Gastrocnemius medialis (tissue), 4 donors: ENCODE measurements at regions not wholly inside any gene's neighbourhood (a gene's known extent, or its start where the extent isn't known, plus 50 kb on each side); places are given as distances from the start of the nearest gene placed in this dataset.

Source experiments
- ATAC-seq, 2 donors: fragments of 150-250 bp; one replicate each; pipeline ENCODE4 v1.9.1; 2016
- DNase-seq, 2 donors: peaks; one replicate each; pipeline ENCODE4 v3.0.0-alpha.2; 2019
- H3K27ac ChIP-seq, 4 donors: fragments of 200-600 bp; sonication (generic); 1 replicate in 1 of 4; 2 replicates in 3 of 4; pipeline ENCODE4 v1.5.1; 2016 to 2018; ENCODE audit warnings: mild to moderate bottlenecking in 2 of 4, moderate library complexity in 1 of 4
- H3K27me3 ChIP-seq, 3 donors: fragments of 200-600 bp; sonication (generic) in 2 of 3; 1 replicate in 1 of 3; 2 replicates in 2 of 3; pipeline versions ENCODE4 v1.5.1 to v1.6.0; 2016 to 2019; ENCODE audit warnings: mild to moderate bottlenecking in 1 of 3, moderate library complexity in 1 of 3
- H3K36me3 ChIP-seq, 2 donors: fragments of 200-600 bp; sonication (generic) in 1 of 2; one replicate each; pipeline ENCODE4 v1.5.1; 2017 to 2018
- H3K4me1 ChIP-seq, 2 donors: fragments of 200-600 bp; sonication (generic) in 1 of 2; one replicate each; pipeline ENCODE4 v1.5.1; 2016 to 2017; ENCODE audit warnings: mild to moderate bottlenecking in 2 of 2
- H3K4me3 ChIP-seq, 4 donors: fragments of 200-600 bp; sonication (generic) in 3 of 4; 1 replicate in 1 of 4; 2 replicates in 3 of 4; pipeline ENCODE4 v1.5.1; 2016 to 2019; ENCODE audit warnings: mild to moderate bottlenecking in 2 of 4
- H3K9me3 ChIP-seq, 3 donors: fragments of 200-600 bp; sonication (generic) in 2 of 3; 1 replicate in 1 of 3; 2 replicates in 2 of 3; pipeline ENCODE4 v1.5.1; 2016 to 2019
- CTCF ChIP-seq, 5 experiments: fragments of 450-650 bp in 3 of 5; fragments of 200-600 bp in 2 of 5; sonication (generic) in 2 of 5; IDR thresholded peaks in 4 of 5; conservative IDR thresholded peaks in 1 of 5; 1 replicate in 4 of 5; 2 replicates in 1 of 5; pipeline ENCODE4 v1.5.1; 2016 to 2019; ENCODE audit warnings: antibody characterized with exemption in 5 of 5, mild to moderate bottlenecking in 3 of 5, moderate library complexity in 3 of 5
- POLR2A ChIP-seq, 2 donors: fragments of 450-650 bp; IDR thresholded peaks; one replicate each; pipeline ENCODE4 v1.6.1; 2017; ENCODE audit warnings: antibody characterized with exemption in 2 of 2, mild to moderate bottlenecking in 2 of 2, moderate library complexity in 2 of 2
- in situ Hi-C, 4 donors: fragments of 200-750 bp; cut with MboI; loops; one replicate each; pipeline versions ENCODE4 v1.15.0 to v1.8.0; 2017; ENCODE audit warnings: low sequenced_read_pairs in 4 of 4
- intact Hi-C: fragments of 100-400 bp; cut with DNase I; formaldehyde crosslinking; loops from one replicate; pipeline ENCODE4 v1.15.1; 2023; ENCODE audit warnings: low total_unique reads

GRCh38 chr10:8731121-8732095 is 676.9 kb downstream of the GATA3 start:
- TF ChIP-seq POLR2A (IDR thresholded peaks at IDR 0.05) (no peak), CTCF (IDR thresholded peaks at IDR 0.05 in 4 of 5, conservative IDR thresholded peaks at IDR 0.05 in 1 of 5) (no peak)
- intact Hi-C loops, result no loop called here
- in situ Hi-C loops, result no loop called here

GRCh38 chr10:8738987-8739386 is 684.5 kb downstream of the GATA3 start:
- in situ Hi-C loops, result no loop called here
- H3K36me3 ChIP-seq, result no peaks in the 10 kb centered on the region

More at GRCh38 chr10:8731121-8732095, 676.9 kb downstream of the GATA3 start:
- no peaks in the 10 kb centered on the region for H3K9me3 ChIP-seq
- H3K4me1 ChIP-seq, result no peaks in the 10 kb centered on the region
- no peaks in the 10 kb centered on the region for H3K36me3 ChIP-seq
- H3K4me3 ChIP-seq, result no peak overlapping the region
- H3K27me3 ChIP-seq, result no peaks in the 10 kb centered on the region
- ATAC-seq (no peak), DNase-seq (no peak)
- no peak overlapping the region for H3K27ac ChIP-seq

GRCh38 chr10:8752146-8752843 is 697.8 kb downstream of the GATA3 start:
- no peak for DNase-seq
- no peak for TF ChIP-seq POLR2A (IDR thresholded peaks at IDR 0.05)
- no peak for TF ChIP-seq CTCF (IDR thresholded peaks at IDR 0.05 in 4 of 5, conservative IDR thresholded peaks at IDR 0.05 in 1 of 5)
- in situ Hi-C loops, result no loop called here

More at GRCh38 chr10:8738987-8739386, 684.5 kb downstream of the GATA3 start:
- no peak for DNase-seq
- Histone ChIP-seq H3K27ac (no peak overlapping the region), H3K4me1 (no peaks in the 10 kb centered on the region), H3K27me3 (no peaks in the 10 kb centered on the region), H3K9me3 (no peaks in the 10 kb centered on the region), H3K4me3 (no peak overlapping the region)
- no peak for ATAC-seq
- TF ChIP-seq POLR2A (IDR thresholded peaks at IDR 0.05) (no peak), CTCF (IDR thresholded peaks at IDR 0.05 in 4 of 5, conservative IDR thresholded peaks at IDR 0.05 in 1 of 5) (no peak)
- intact Hi-C loops, result no loop called here

GRCh38 chr10:8758029-8758428 is 703.5 kb downstream of the GATA3 start:
- no peak for TF ChIP-seq CTCF (IDR thresholded peaks at IDR 0.05 in 4 of 5, conservative IDR thresholded peaks at IDR 0.05 in 1 of 5)
- no peak for TF ChIP-seq POLR2A (IDR thresholded peaks at IDR 0.05)

More at GRCh38 chr10:8752146-8752843, 697.8 kb downstream of the GATA3 start:
- Histone ChIP-seq H3K9me3 (no peaks in the 10 kb centered on the region), H3K27ac (no peak overlapping the region), H3K27me3 (no peaks in the 10 kb centered on the region), H3K36me3 (no peaks in the 10 kb centered on the region), H3K4me3 (no peak overlapping the region), H3K4me1 (no peaks in the 10 kb centered on the region)
- ATAC-seq, result no peak
- intact Hi-C loops, result no loop called here

More at GRCh38 chr10:8758029-8758428, 703.5 kb downstream of the GATA3 start:
- Histone ChIP-seq H3K4me1 (no peaks in the 10 kb centered on the region), H3K4me3 (no peak overlapping the region), H3K9me3 (no peaks in the 10 kb centered on the region), H3K27ac (no peak overlapping the region), H3K27me3 (no peaks in the 10 kb centered on the region), H3K36me3 (no peaks in the 10 kb centered on the region)
- no peak for ATAC-seq
- intact Hi-C loops (no loop called here), in situ Hi-C loops (no loop called here)
- DNase-seq, result no peak
